GM23338 (cell line): ENCODE measurements at regions not wholly inside any gene's neighbourhood (a gene's known extent, or its start where the extent isn't known, plus 50 kb on each side); places are given as distances from the start of the nearest gene placed in this dataset.

Experiments used
- ATAC-seq: fragments of 200-7000 bp; cut with Tn5 transposase; 3 replicates; pipeline ENCODE4 v1.9.1; 2020
- DNase-seq: peaks from one replicate; pipeline ENCODE4 v3.0.0-alpha.2; 2015; ENCODE audit warnings: low spot score
- H2AFZ ChIP-seq: fragments of 200-600 bp; sonication (generic); 2 replicates; pipeline ENCODE4 v1.8.0; 2016; ENCODE audit warnings: antibody characterized with exemption, mild to moderate bottlenecking, moderate library complexity
- H3F3A ChIP-seq: fragments of 200-600 bp; sonication (generic); replicated peaks from 2 replicates; pipeline ENCODE4 v1.8.0; 2017; ENCODE audit warnings: antibody characterized with exemption, mixed run types, low read depth
- H3K27ac ChIP-seq: fragments of 200-600 bp; sonication (generic); 2 replicates; pipeline ENCODE4 v1.6.1; 2016; ENCODE audit warnings: low read depth
- H3K27me3 ChIP-seq: fragments of 200-600 bp; sonication (generic); 2 replicates; pipeline ENCODE4 v1.8.0; 2016; ENCODE audit warnings: mild to moderate bottlenecking, mixed run types, moderate library complexity; ENCODE audit not compliant: insufficient read depth
- H3K36me3 ChIP-seq: fragments of 200-600 bp; sonication (generic); 2 replicates; pipeline ENCODE4 v1.8.0; 2016; ENCODE audit warnings: mild to moderate bottlenecking; ENCODE audit not compliant: insufficient read depth
- H3K4me1 ChIP-seq: fragments of 200-600 bp; sonication (generic); 2 replicates; pipeline ENCODE4 v1.8.0; 2016; ENCODE audit warnings: mild to moderate bottlenecking, moderate library complexity; ENCODE audit not compliant: insufficient read depth
- H3K4me2 ChIP-seq: fragments of 200-600 bp; sonication (generic); 2 replicates; pipeline ENCODE4 v1.7.1; 2017; ENCODE audit warnings: mixed run types
- H3K4me3 ChIP-seq: fragments of 200-600 bp; sonication (generic); 2 replicates; pipeline ENCODE4 v1.6.1; 2016; ENCODE audit warnings: mixed run types
- H3K79me2 ChIP-seq: fragments of 200-600 bp; sonication (generic); replicated peaks from 2 replicates; pipeline ENCODE4 v1.8.0; 2017; ENCODE audit warnings: mild to moderate bottlenecking; ENCODE audit not compliant: insufficient read depth
- H3K9me2 ChIP-seq: fragments of 200-600 bp; sonication (generic); 2 replicates; pipeline ENCODE4 v1.8.0; 2017; ENCODE audit not compliant: insufficient read depth
- H4K20me1 ChIP-seq: fragments of 200-600 bp; sonication (generic); replicated peaks from 2 replicates; pipeline ENCODE4 v1.8.0; 2017; ENCODE audit warnings: mild to moderate bottlenecking; ENCODE audit not compliant: insufficient read depth
- H3K27ac Mint-ChIP-seq: 2 replicates; pipeline ENCODE4 v1.8.0; 2020; ENCODE audit warnings: inconsistent platforms, mild to moderate bottlenecking, moderate library complexity, mixed read lengths
- H3K27me3 Mint-ChIP-seq: 3 replicates; pipeline ENCODE4 v1.8.0; 2022; ENCODE audit warnings: low read depth, mild to moderate bottlenecking, moderate library complexity, mixed read lengths, inconsistent platforms; ENCODE audit not compliant: insufficient read depth, poor library complexity
- H3K36me3 Mint-ChIP-seq: 3 replicates; pipeline ENCODE4 v1.8.0; 2021; ENCODE audit warnings: low read depth, mild to moderate bottlenecking, inconsistent platforms, moderate library complexity, mixed read lengths
- H3K4me1 Mint-ChIP-seq: 3 replicates; pipeline ENCODE4 v1.8.0; 2020; ENCODE audit warnings: mild to moderate bottlenecking, inconsistent platforms, mixed read lengths
- H3K4me3 Mint-ChIP-seq: 3 replicates; pipeline ENCODE4 v1.8.0; 2021; ENCODE audit warnings: moderate library complexity, mild to moderate bottlenecking, inconsistent platforms, mixed read lengths
- H3K9me3 Mint-ChIP-seq: 3 replicates; pipeline ENCODE4 v1.8.0; 2020; ENCODE audit warnings: moderate library complexity, mild to moderate bottlenecking, inconsistent platforms, mixed read lengths
- CREB1 ChIP-seq: fragments of 250-450 bp; sonication (Bioruptor Pico); IDR thresholded peaks from 2 replicates; pipeline ENCODE4 v1.5.0; 2020; ENCODE audit warnings: low read depth, mild to moderate bottlenecking, moderate library complexity
- EZH2 ChIP-seq: fragments of 200-600 bp; sonication (generic); IDR thresholded peaks from one replicate; pipeline ENCODE4 v1.8.0; 2017; ENCODE audit warnings: antibody characterized with exemption, mild to moderate bottlenecking, low read depth; ENCODE audit not compliant: unreplicated experiment
- EZH2phosphoT487 ChIP-seq: fragments of 200-600 bp; sonication (generic); IDR thresholded peaks from one replicate; pipeline ENCODE4 v1.8.1; 2018; ENCODE audit warnings: antibody characterized with exemption; ENCODE audit not compliant: unreplicated experiment
- NANOG ChIP-seq: IDR thresholded peaks from 2 replicates; pipeline ENCODE4 v1.6.1; 2016; ENCODE audit warnings: antibody characterized with exemption, borderline replicate concordance
- ZNF114 ChIP-seq: fragments of 250-450 bp; sonication (Bioruptor Pico); IDR thresholded peaks from 2 replicates; pipeline ENCODE4 v1.5.0; 2020; ENCODE audit warnings: mild to moderate bottlenecking, moderate library complexity
- ZNF331 ChIP-seq: fragments of 250-450 bp; sonication (Bioruptor Pico); IDR thresholded peaks from 2 replicates; pipeline ENCODE4 v1.5.0; 2020; ENCODE audit warnings: low read depth, mild to moderate bottlenecking, moderate library complexity
- TF ChIP-seq, protein P1 (sequence below), 2 experiments: fragments of 200-600 bp in 1 of 2; sonication (generic) in 1 of 2; conservative IDR thresholded peaks; 2 replicates each; pipeline versions ENCODE4 v1.5.1 to v1.6.1; 2016 to 2017; ENCODE audit warnings: antibody characterized with exemption in 2 of 2, low read depth in 2 of 2, mild to moderate bottlenecking in 2 of 2, moderate library complexity in 1 of 2

GRCh38 chr5:66527478-66528035 lies 68.6 kb upstream of the MAST4 start:
- Mint-ChIP-seq H3K27me3 (peaks cover 3% of the 10 kb centered on the region), H3K9me3 (peaks cover 11% of the 10 kb centered on the region), H3K4me1 (peaks cover 4% of the 10 kb centered on the region; the same call in 2 of the 3 replicates), H3K27ac (no peak overlapping the region), H3K4me3 (no peak overlapping the region), H3K36me3 (no peaks in the 10 kb centered on the region)
- Histone ChIP-seq H2AFZ (no peak overlapping the region), H4K20me1 (no peaks in the 10 kb centered on the region), H3K79me2 (no peaks in the 10 kb centered on the region), H3K4me3 (no peak overlapping the region), H3K4me2 (no peak overlapping the region), H3K27me3 (no peaks in the 10 kb centered on the region), H3K27ac (no peak overlapping the region), H3K9me2 (0 out of 2 replicates have a peak, but pooled peaks cover 3% of the 10 kb centered on the region), H3F3A (no peaks in the 10 kb centered on the region), H3K36me3 (no peaks in the 10 kb centered on the region), H3K4me1 (no peaks in the 10 kb centered on the region; the same call in 1 of the 2 replicates)
- DNase-seq (no peak), ATAC-seq (no peak)
- no peak for TF ChIP-seq NANOG
- TF ChIP-seq ZNF114 (CRISPR knock-in tag) = no peak
- no peak for TF ChIP-seq CREB1 (CRISPR knock-in tag)
- TF ChIP-seq, protein P1, sequence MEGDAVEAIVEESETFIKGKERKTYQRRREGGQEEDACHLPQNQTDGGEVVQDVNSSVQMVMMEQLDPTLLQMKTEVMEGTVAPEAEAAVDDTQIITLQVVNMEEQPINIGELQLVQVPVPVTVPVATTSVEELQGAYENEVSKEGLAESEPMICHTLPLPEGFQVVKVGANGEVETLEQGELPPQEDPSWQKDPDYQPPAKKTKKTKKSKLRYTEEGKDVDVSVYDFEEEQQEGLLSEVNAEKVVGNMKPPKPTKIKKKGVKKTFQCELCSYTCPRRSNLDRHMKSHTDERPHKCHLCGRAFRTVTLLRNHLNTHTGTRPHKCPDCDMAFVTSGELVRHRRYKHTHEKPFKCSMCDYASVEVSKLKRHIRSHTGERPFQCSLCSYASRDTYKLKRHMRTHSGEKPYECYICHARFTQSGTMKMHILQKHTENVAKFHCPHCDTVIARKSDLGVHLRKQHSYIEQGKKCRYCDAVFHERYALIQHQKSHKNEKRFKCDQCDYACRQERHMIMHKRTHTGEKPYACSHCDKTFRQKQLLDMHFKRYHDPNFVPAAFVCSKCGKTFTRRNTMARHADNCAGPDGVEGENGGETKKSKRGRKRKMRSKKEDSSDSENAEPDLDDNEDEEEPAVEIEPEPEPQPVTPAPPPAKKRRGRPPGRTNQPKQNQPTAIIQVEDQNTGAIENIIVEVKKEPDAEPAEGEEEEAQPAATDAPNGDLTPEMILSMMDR (conservative IDR thresholded peaks at IDR 0.05; ENCODE audit: low read depth in 2 of 2) = no peak
- TF ChIP-seq EZH2 = no peak
- TF ChIP-seq EZH2phosphoT487 = no peak
- TF ChIP-seq ZNF331 (CRISPR knock-in tag) = no peak

GRCh38 chr5:66529182-66529581 lies 67.0 kb upstream of the MAST4 start:
- H3K27me3 Mint-ChIP-seq = peaks cover 3% of the 10 kb centered on the region
- TF ChIP-seq NANOG = no peak
- TF ChIP-seq, protein P1 (conservative IDR thresholded peaks at IDR 0.05; ENCODE audit: low read depth in 2 of 2) = peak; percentile 55 to 77
- H3K4me1 Mint-ChIP-seq = peaks cover 4% of the 10 kb centered on the region; the same call in 2 of the 3 replicates
- H3K9me3 Mint-ChIP-seq = peaks cover 4% of the 10 kb centered on the region; the same call in 2 of the 3 replicates
- H4K20me1 ChIP-seq = no peaks in the 10 kb centered on the region
- ATAC-seq (peak; percentile 86), DNase-seq (peak; percentile 79)
- H2AFZ ChIP-seq = no peak overlapping the region
- no peaks in the 10 kb centered on the region; the same call in 1 of the 2 replicates for H3K4me1 ChIP-seq
- H3K4me3 ChIP-seq = no peak overlapping the region
- H3K27ac ChIP-seq = no peak overlapping the region
- no peak overlapping the region; the same call in 1 of the 2 replicates for H3K27ac Mint-ChIP-seq
- H3K79me2 ChIP-seq = no peaks in the 10 kb centered on the region
- H3K36me3 Mint-ChIP-seq = no peaks in the 10 kb centered on the region
- no peaks in the 10 kb centered on the region for H3K36me3 ChIP-seq
- no peak overlapping the region for H3K4me3 Mint-ChIP-seq
- H3F3A ChIP-seq = no peaks in the 10 kb centered on the region
- H3K9me2 ChIP-seq = 0 out of 2 replicates have a peak, but pooled peaks cover 3% of the 10 kb centered on the region
- no peak overlapping the region for H3K4me2 ChIP-seq
- H3K27me3 ChIP-seq = no peaks in the 10 kb centered on the region
